Chondrocyte (in vitro differentiated cells): ENCODE measurements at regions not wholly inside any gene's neighbourhood (a gene's known extent, or its start where the extent isn't known, plus 50 kb on each side); places are given as distances from the start of the nearest gene placed in this dataset.

ENCODE experiments used
- DNase-seq: peaks from one replicate; pipeline ENCODE4 v3.0.0; 2021; ENCODE audit warnings: mixed read lengths, low spot score
- H3K27ac Mint-ChIP-seq: one replicate; pipeline ENCODE4 v1.8.0; 2021; ENCODE audit warnings: mild to moderate bottlenecking, moderate library complexity, mixed read lengths; ENCODE audit not compliant: unreplicated experiment
- H3K27me3 Mint-ChIP-seq: 2 replicates; pipeline ENCODE4 v1.8.0; 2021; ENCODE audit warnings: low read depth, mixed read lengths
- H3K36me3 Mint-ChIP-seq: 2 replicates; pipeline ENCODE4 v1.8.0; 2021; ENCODE audit warnings: low read depth, mixed read lengths
- H3K4me1 Mint-ChIP-seq: 2 replicates; pipeline ENCODE4 v1.8.0; 2021; ENCODE audit warnings: low read depth, mild to moderate bottlenecking, mixed read lengths
- H3K4me3 Mint-ChIP-seq: one replicate; pipeline ENCODE4 v1.8.0; 2021; ENCODE audit warnings: mild to moderate bottlenecking, moderate library complexity, mixed read lengths; ENCODE audit not compliant: unreplicated experiment
- H3K9me3 Mint-ChIP-seq: 2 replicates; pipeline ENCODE4 v1.8.0; 2021; ENCODE audit warnings: low read depth, mixed read lengths
- TF ChIP-seq, protein P1 (sequence below): fragments of 200-600 bp; sonication (generic); IDR thresholded peaks from 2 replicates; pipeline ENCODE4 v1.5.0; 2021; ENCODE audit warnings: antibody characterized with exemption, mild to moderate bottlenecking, moderate library complexity

DNA sequence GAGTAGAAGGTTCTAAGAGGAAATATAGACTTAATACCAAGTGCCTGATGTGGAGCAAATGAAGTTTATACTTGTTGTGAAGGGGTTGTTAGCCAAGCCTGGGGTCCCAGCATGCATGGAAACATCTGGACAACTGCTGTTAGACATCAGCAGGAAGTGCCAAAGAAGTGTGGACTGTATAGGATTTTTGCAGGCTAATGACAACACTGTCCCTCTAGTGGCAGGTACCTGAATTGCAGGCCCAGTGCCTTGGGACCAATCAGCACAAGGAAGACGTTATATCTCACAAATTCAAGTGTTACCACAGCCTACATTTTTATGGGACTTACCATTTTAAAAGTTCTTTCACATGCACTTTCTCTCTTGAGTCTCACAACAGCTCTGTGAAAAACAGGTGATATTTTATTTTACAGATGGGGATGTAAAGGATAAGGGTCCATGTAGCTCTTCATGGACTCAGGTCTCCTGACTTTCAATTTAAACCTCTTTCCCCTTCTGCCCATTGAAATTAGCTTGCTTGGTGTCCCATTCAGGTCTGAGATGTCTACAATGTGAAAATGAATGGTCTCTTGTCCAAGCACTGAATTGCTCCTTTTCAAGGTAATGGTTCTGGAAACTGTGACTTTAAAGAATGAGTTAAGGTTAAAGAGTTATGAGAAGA, 89.0 kb upstream of the MAP1B start:
- Mint-ChIP-seq H3K27me3 (peaks cover 20% of the 10 kb centered on the region), H3K9me3 (peaks cover 17% of the 10 kb centered on the region), H3K4me1 (no peaks in the 10 kb centered on the region), H3K4me3 (no peak overlapping the region), H3K27ac (no peak overlapping the region), H3K36me3 (peaks cover 3% of the 10 kb centered on the region)
- no peak for DNase-seq
- TF ChIP-seq, protein P1, sequence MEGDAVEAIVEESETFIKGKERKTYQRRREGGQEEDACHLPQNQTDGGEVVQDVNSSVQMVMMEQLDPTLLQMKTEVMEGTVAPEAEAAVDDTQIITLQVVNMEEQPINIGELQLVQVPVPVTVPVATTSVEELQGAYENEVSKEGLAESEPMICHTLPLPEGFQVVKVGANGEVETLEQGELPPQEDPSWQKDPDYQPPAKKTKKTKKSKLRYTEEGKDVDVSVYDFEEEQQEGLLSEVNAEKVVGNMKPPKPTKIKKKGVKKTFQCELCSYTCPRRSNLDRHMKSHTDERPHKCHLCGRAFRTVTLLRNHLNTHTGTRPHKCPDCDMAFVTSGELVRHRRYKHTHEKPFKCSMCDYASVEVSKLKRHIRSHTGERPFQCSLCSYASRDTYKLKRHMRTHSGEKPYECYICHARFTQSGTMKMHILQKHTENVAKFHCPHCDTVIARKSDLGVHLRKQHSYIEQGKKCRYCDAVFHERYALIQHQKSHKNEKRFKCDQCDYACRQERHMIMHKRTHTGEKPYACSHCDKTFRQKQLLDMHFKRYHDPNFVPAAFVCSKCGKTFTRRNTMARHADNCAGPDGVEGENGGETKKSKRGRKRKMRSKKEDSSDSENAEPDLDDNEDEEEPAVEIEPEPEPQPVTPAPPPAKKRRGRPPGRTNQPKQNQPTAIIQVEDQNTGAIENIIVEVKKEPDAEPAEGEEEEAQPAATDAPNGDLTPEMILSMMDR, result peak; percentile 81

DNA sequence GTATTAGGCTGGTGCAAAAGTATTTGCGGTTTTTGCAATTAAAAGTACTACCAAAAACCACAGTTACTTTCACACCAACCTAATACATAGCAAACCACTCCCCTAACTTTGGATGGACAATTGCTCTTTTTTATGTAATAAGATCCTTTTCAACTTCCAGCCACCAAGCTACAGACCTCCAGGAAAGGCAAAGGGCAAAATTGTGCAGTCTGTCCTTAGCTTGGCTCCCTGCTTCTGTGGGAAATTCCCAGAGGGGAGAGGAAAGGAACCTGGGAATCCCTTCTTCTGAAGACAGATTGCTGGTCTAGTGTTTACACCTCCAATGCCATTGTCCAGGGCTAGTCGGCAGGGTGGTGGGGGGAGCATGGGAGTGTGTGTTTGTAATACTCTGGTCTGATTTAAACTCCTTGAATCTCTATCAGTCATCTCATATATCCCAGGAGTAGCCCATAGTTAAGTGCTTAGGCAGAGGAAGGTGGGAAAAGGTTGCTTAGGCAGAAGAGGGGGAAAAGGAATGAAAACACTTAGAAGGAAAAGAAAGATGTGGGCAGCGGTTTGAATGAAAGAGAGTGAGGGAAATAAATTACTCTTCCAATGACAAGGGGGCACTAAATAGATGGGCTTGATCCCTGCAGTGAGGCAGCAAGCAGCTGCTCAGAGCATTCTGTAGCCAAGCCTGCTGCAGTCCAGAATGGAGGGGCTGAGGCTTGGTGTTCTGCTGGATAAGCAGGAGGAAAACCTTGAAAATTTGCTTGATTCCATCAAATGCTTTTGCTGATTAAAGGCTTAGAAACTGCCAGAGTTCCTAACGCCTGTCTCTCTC, 86.9 kb upstream of the MAP1B start:
- Mint-ChIP-seq H3K27me3 (peaks cover 17% of the 10 kb centered on the region), H3K9me3 (peaks cover 28% of the 10 kb centered on the region), H3K36me3 (peaks cover 6% of the 10 kb centered on the region), H3K4me3 (no peak overlapping the region), H3K27ac (no peak overlapping the region), H3K4me1 (no peaks in the 10 kb centered on the region)
- DNase-seq, result no peak
- TF ChIP-seq, protein P1, result no peak

DNA sequence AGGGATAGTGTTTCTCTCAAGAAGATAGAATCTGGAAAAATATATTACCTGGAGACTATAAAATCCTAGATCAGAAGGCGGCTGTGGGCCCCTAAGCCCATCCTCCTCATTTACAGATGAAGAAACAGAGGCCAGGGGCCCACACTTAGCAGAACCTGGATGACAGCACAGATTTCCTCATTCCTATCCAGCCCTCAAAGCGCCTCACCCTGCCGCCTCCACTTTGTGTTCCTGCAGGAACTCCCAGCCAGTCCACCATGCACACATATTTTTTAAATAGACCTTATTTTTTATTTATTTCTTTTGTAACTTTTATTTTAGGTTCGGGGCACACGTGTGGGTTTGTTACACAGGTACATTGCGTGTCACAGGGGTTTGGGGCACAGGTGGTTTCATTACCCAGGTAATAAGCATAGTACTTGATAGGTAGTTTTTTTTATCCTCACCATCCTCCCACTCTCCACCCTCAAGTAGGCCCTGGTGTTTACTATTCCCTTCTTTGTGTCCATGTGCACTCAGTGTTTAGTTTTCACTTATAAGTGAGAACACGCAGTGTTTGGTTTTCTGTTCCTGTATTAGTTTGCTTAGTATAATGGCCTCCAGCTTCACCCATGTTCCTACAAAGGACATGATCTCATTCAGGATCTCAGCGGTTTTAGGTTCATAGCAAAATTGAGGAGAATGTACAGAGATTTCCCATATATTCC, 85.5 kb upstream of the MAP1B start:
- Mint-ChIP-seq H3K27me3 (peaks cover 17% of the 10 kb centered on the region), H3K27ac (no peak overlapping the region), H3K4me3 (no peak overlapping the region), H3K36me3 (peaks cover 6% of the 10 kb centered on the region), H3K4me1 (no peaks in the 10 kb centered on the region), H3K9me3 (peaks cover 28% of the 10 kb centered on the region)
- DNase-seq, result no peak
- TF ChIP-seq, protein P1, result no peak

DNA sequence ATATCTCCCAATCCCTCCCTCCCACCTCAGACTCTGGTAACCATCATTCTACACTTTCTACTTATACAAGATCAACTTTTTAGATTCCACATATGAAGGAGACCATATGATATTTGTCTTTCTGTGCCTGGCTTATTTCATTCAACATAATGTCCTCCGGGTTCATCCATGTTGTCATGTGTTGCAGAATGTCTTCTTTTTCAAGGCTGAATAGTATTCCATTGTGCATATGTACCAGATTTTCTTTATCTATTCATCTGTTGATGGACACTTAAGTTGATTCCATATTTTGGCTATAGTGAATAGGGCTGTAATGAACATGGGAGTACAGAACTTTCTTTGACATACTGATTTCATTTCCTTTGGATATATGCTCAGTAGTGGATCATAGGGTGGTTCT, 78.9 kb upstream of the MAP1B start:
- Mint-ChIP-seq H3K9me3 (peaks cover 14% of the 10 kb centered on the region), H3K36me3 (peaks cover 2% of the 10 kb centered on the region), H3K27ac (no peak overlapping the region), H3K27me3 (peaks cover 2% of the 10 kb centered on the region), H3K4me1 (no peaks in the 10 kb centered on the region), H3K4me3 (no peak overlapping the region)
- no peak for DNase-seq
- TF ChIP-seq, protein P1, result no peak

DNA sequence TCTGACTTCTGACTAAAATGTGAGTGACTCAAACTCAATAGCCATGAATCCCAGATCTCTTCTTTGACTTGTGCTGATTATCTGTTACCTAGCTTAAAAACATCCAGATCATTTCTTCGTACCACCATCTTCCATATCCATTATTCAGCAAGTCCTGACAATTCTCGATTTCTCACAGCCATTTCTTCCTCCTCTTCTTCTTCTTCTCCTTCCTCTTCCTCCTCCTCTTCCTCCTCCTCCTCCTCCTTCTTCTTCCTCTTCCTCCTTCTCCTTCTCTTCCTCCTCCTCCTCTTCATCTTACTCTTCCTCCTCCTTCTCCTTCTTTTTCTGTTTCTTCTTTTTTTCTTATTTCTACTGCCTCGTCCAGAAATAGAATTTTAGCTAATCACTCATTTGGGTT, 77.0 kb upstream of the MAP1B start:
- Mint-ChIP-seq H3K36me3 (no peaks in the 10 kb centered on the region), H3K4me3 (no peak overlapping the region), H3K27ac (no peak overlapping the region), H3K4me1 (no peaks in the 10 kb centered on the region), H3K27me3 (peaks cover 2% of the 10 kb centered on the region), H3K9me3 (peaks cover 4% of the 10 kb centered on the region)
- no peak for DNase-seq
- TF ChIP-seq, protein P1, result no peak
